B cell (primary cell): ENCODE measurements at regions not wholly inside any gene's neighbourhood (a gene's known extent, or its start where the extent isn't known, plus 50 kb on each side); places are given as distances from the start of the nearest gene placed in this dataset.

ENCODE experiments used
- ATAC-seq: fragments of 200-7000 bp; cut with Tn5 transposase; one replicate; pipeline ENCODE4 v1.10.0; 2021; ENCODE audit warnings: low read depth, mild to moderate bottlenecking, moderate number of reproducible peaks, moderate library complexity
- CTCF ChIA-PET: fragments of 350-600 bp; sonication (Branson Sonifier 250); formaldehyde crosslinking; loops from one replicate; lab custom pipeline; 2021; ENCODE audit warnings: antibody characterized with exemption, inconsistent platforms; lab: Charles Lee
- POLR2A ChIA-PET: fragments of 350-600 bp; sonication (Branson Sonifier 250); formaldehyde crosslinking; loops from one replicate; lab custom pipeline; 2021; ENCODE audit warnings: antibody characterized with exemption; lab: Charles Lee
- DNase-seq: peaks from one replicate; pipeline ENCODE4 v3.0.0; 2013
- H2AFZ ChIP-seq: 2 replicates; pipeline ENCODE4 v1.6.1; 2012; ENCODE audit warnings: mild to moderate bottlenecking, low read depth, low read length; ENCODE audit not compliant: insufficient read depth, poor library complexity, severe bottlenecking
- H3K27ac ChIP-seq, 2 donors: 1 replicate in 1 of 2; 2 replicates in 1 of 2; pipeline ENCODE4 v1.5.1; 2012 to 2013; ENCODE audit warnings: low read length in 2 of 2, mild to moderate bottlenecking in 2 of 2, moderate library complexity in 1 of 2
- H3K27me3 ChIP-seq, 4 experiments: fragments of 200-600 bp in 1 of 4; sonication (generic) in 1 of 4; replicated peaks in 1 of 4; 1 replicate in 2 of 4; 2 replicates in 2 of 4; pipeline versions ENCODE4 v1.6.1 to v1.7.0; 2013 to 2016; ENCODE audit warnings: low read length in 3 of 4, mild to moderate bottlenecking in 2 of 4, mixed read lengths in 1 of 4, moderate library complexity in 1 of 4; ENCODE audit not compliant: insufficient read depth in 4 of 4, control insufficient read depth in 3 of 4; ENCODE audit errors: control extremely low read depth in 1 of 4
- H3K36me3 ChIP-seq, 2 experiments: replicated peaks in 1 of 2; 1 replicate in 1 of 2; 2 replicates in 1 of 2; pipeline versions ENCODE4 v1.6.1 to v1.7.1; 2013; ENCODE audit warnings: low read length in 1 of 2; ENCODE audit not compliant: insufficient read depth in 2 of 2, control insufficient read depth in 1 of 2; ENCODE audit errors: control extremely low read depth in 1 of 2, extremely low read depth in 1 of 2
- H3K4me1 ChIP-seq, 2 donors: fragments of 200-600 bp in 1 of 2; sonication (generic) in 1 of 2; 1 replicate in 1 of 2; 2 replicates in 1 of 2; pipeline versions ENCODE4 v1.5.1 to v1.6.1; 2013 to 2017; ENCODE audit warnings: low read length in 2 of 2; ENCODE audit not compliant: control insufficient read depth in 2 of 2, insufficient read depth in 2 of 2
- H3K4me2 ChIP-seq: replicated peaks from 2 replicates; pipeline ENCODE3; 2012; ENCODE audit warnings: mild to moderate bottlenecking, low read depth, low read length; ENCODE audit not compliant: poor library complexity, severe bottlenecking
- H3K4me3 ChIP-seq, 5 experiments: fragments of 200-600 bp in 1 of 5; sonication (generic) in 1 of 5; 1 replicate in 3 of 5; 2 replicates in 2 of 5; pipeline versions ENCODE4 v1.5.1 to v1.7.0; 2011 to 2016; ENCODE audit warnings: low read length in 4 of 5, mild to moderate bottlenecking in 4 of 5, low read depth in 2 of 5, control low read depth in 1 of 5, moderate library complexity in 1 of 5; ENCODE audit not compliant: insufficient read depth in 1 of 5; ENCODE audit errors: control extremely low read depth in 1 of 5, extremely low read depth in 1 of 5
- H3K79me2 ChIP-seq: fragments of 200-600 bp; sonication (generic); one replicate; pipeline ENCODE4 v1.6.0; 2016; ENCODE audit warnings: low read length; ENCODE audit not compliant: control insufficient read depth, insufficient read depth
- H3K9ac ChIP-seq: fragments of 200-600 bp; sonication (generic); 2 replicates; pipeline ENCODE4 v1.6.1; 2017; ENCODE audit warnings: mild to moderate bottlenecking, low read length, moderate library complexity
- H3K9me3 ChIP-seq, 3 donors: one replicate each; pipeline versions ENCODE4 v1.6.1 to v1.7.1; 2013; ENCODE audit warnings: low read length in 2 of 3; ENCODE audit not compliant: control insufficient read depth in 2 of 3, insufficient read depth in 1 of 3; ENCODE audit errors: control extremely low read depth in 1 of 3
- H4K20me1 ChIP-seq: 2 replicates; pipeline ENCODE4 v1.6.0; 2012; ENCODE audit warnings: mild to moderate bottlenecking, low read length; ENCODE audit not compliant: insufficient read depth, control insufficient read depth, poor library complexity, severe bottlenecking
- H3K27ac Mint-ChIP-seq: one replicate; pipeline ENCODE4 v1.8.0; 2021; ENCODE audit warnings: mixed read lengths
- H3K27me3 Mint-ChIP-seq: one replicate; pipeline ENCODE4 v1.8.0; 2021; ENCODE audit warnings: mixed read lengths
- H3K4me1 Mint-ChIP-seq: one replicate; pipeline ENCODE4 v1.8.0; 2021; ENCODE audit warnings: mixed read lengths
- H3K4me3 Mint-ChIP-seq: one replicate; pipeline ENCODE4 v1.8.0; 2021; ENCODE audit warnings: mixed read lengths
- H3K9me3 Mint-ChIP-seq: one replicate; pipeline ENCODE4 v1.8.0; 2022; ENCODE audit warnings: mixed read lengths; ENCODE audit not compliant: insufficient read depth
- CTCF ChIP-seq: fragments of 200-600 bp; IDR thresholded peaks from one replicate; pipeline ENCODE4 v1.8.0; 2022; ENCODE audit warnings: antibody characterized with exemption, mild to moderate bottlenecking
- EZH2 ChIP-seq: IDR thresholded peaks from 2 replicates; pipeline ENCODE4 v1.6.1; 2012; ENCODE audit warnings: borderline replicate concordance, low read depth, mild to moderate bottlenecking, moderate library complexity, low read length; ENCODE audit not compliant: insufficient read depth, poor library complexity, severe bottlenecking
- WGBS: methylation state at CpG from one replicate; pipeline ENCODE4 v1.1.5; 2013; ENCODE audit warnings: missing lambda C conversion rate; ENCODE audit not compliant: insufficient coverage; 5-methylcytosine and 5-hydroxymethylcytosine counted together
- intact Hi-C: fragments of 100-400 bp; cut with micrococcal nuclease; formaldehyde crosslinking; loops from one replicate; pipeline ENCODE4 v1.10.0; 2022

DNA sequence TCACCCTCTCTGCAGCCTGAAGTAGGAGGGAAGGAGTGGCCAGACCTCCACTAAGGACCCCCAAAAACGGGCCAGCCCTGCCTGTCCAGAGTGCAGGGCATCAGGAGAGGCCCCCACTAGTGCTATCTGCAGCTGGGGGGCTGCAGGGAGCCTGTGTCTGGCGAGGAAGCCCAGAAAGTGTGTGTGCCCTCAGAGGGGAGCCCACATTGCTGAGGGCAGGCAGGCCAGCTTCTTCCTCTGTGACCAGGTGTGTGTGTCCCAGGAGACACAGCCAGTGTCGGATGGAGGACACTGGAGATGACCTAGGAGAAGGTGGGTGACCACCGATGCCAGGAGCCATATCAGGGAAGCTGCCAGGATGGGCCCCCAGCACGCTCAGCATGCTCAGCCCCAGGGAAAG, 218.7 kb downstream of the IRX2 start:
- no peaks in the 10 kb centered on the region for H3K27me3 ChIP-seq
- H3K9ac ChIP-seq: no peak overlapping the region
- Mint-ChIP-seq H3K27ac (no peak overlapping the region), H3K9me3 (no peaks in the 10 kb centered on the region), H3K27me3 (no peaks in the 10 kb centered on the region), H3K4me1 (no peaks in the 10 kb centered on the region), H3K4me3 (no peak overlapping the region)
- H3K9me3 ChIP-seq: peaks cover 0 to 43% (median 0%) of the 10 kb centered on the region in 3 donors
- no peak for DNase-seq
- POLR2A ChIA-PET: no interaction called here
- no peaks in the 10 kb centered on the region for H3K79me2 ChIP-seq
- no peak for ATAC-seq
- H2AFZ ChIP-seq: no peak overlapping the region
- H4K20me1 ChIP-seq: no peaks in the 10 kb centered on the region
- no peak overlapping the region for H3K4me3 ChIP-seq
- H3K4me2 ChIP-seq: no peak overlapping the region
- H3K36me3 ChIP-seq: no peaks in the 10 kb centered on the region
- intact Hi-C loops: no loop called here
- CTCF ChIA-PET: no interaction called here
- TF ChIP-seq CTCF: no peak
- TF ChIP-seq EZH2: no peak
- no peak overlapping the region for H3K27ac ChIP-seq
- no peaks in the 10 kb centered on the region for H3K4me1 ChIP-seq
- WGBS: 77% methylated on average over 5 of the region's 5 CpGs

GRCh38 chr5:2531318-2531717, 220.2 kb downstream of the IRX2 start:
- Histone ChIP-seq H3K4me1 (no peaks in the 10 kb centered on the region), H3K9me3 (peaks cover 0 to 32% (median 0%) of the 10 kb centered on the region in 3 donors), H3K4me3 (no peak overlapping the region), H3K36me3 (no peaks in the 10 kb centered on the region), H3K9ac (no peak overlapping the region), H2AFZ (no peak overlapping the region), H3K27ac (no peak overlapping the region), H3K27me3 (no peaks in the 10 kb centered on the region), H4K20me1 (no peaks in the 10 kb centered on the region), H3K4me2 (no peak overlapping the region), H3K79me2 (no peaks in the 10 kb centered on the region)
- ATAC-seq (no peak), DNase-seq (no peak)
- H3K9me3 Mint-ChIP-seq: no peaks in the 10 kb centered on the region
- POLR2A ChIA-PET: no interaction called here
- TF ChIP-seq EZH2 (no peak), CTCF (no peak)
- H3K27ac Mint-ChIP-seq: no peak overlapping the region
- intact Hi-C loops: no loop called here
- no peaks in the 10 kb centered on the region for H3K4me1 Mint-ChIP-seq
- 83% methylated on average over 2 of the region's 2 CpGs for WGBS
- no peaks in the 10 kb centered on the region for H3K27me3 Mint-ChIP-seq
- CTCF ChIA-PET: no interaction called here
- no peak overlapping the region for H3K4me3 Mint-ChIP-seq
